ENCODE measurements at regions not wholly inside any gene's neighbourhood (a gene's known extent, or its start where the extent isn't known, plus 50 kb on each side); places are given as distances from the start of the nearest gene placed in this dataset.

DNA sequence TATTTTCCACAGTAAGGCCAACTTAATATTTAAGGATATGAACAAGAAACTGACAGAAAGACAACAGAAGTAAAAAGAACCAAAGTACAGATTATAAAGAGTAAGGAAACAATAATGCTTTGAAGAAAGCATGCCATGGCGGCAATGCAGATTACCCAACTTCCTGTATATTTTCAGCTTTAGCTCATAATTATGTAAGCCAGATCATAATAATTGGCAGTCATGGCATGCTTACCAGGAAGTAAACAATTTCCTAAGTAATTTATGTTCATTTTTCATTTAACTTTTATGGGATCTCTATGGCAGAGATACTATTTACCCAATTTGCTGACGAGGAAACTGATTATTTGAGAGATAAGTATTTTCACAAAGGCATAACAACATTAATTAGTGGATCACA lies 988.7 kb downstream of the HACE1 start:
- TF ChIP-seq, protein P1, sequence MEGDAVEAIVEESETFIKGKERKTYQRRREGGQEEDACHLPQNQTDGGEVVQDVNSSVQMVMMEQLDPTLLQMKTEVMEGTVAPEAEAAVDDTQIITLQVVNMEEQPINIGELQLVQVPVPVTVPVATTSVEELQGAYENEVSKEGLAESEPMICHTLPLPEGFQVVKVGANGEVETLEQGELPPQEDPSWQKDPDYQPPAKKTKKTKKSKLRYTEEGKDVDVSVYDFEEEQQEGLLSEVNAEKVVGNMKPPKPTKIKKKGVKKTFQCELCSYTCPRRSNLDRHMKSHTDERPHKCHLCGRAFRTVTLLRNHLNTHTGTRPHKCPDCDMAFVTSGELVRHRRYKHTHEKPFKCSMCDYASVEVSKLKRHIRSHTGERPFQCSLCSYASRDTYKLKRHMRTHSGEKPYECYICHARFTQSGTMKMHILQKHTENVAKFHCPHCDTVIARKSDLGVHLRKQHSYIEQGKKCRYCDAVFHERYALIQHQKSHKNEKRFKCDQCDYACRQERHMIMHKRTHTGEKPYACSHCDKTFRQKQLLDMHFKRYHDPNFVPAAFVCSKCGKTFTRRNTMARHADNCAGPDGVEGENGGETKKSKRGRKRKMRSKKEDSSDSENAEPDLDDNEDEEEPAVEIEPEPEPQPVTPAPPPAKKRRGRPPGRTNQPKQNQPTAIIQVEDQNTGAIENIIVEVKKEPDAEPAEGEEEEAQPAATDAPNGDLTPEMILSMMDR (IDR thresholded peaks at IDR 0.05) = no peak
- TF ChIP-seq POLR2AphosphoS5 (IDR thresholded peaks at IDR 0.05) (no peak), EP300 (IDR thresholded peaks at IDR 0.05) (no peak), POLR2A (IDR thresholded peaks at IDR 0.05; ENCODE audit: low read depth) (no peak)

Measured in esophagus muscularis mucosa (tissue), 4 donors.